Ovary (tissue), 7 donors: ENCODE measurements at regions not wholly inside any gene's neighbourhood (a gene's known extent, or its start where the extent isn't known, plus 50 kb on each side); places are given as distances from the start of the nearest gene placed in this dataset.

ENCODE experiments used
- DNase-seq, 5 donors: peaks; one replicate each; pipeline ENCODE4 v3.0.0-alpha.2; 2019 to 2020
- H3K27ac ChIP-seq, 2 donors: fragments of 200-600 bp; one replicate each; pipeline versions ENCODE4 v1.5.1 to v1.8.0; 2019 to 2022
- H3K27me3 ChIP-seq: fragments of 200-600 bp; one replicate; pipeline ENCODE4 v1.8.0; 2022
- H3K36me3 ChIP-seq: fragments of 200-600 bp; sonication (generic); one replicate; pipeline ENCODE4 v1.5.1; 2019
- H3K4me1 ChIP-seq: one replicate; pipeline ENCODE4 v1.8.1; 2013; ENCODE audit warnings: mild to moderate bottlenecking, moderate library complexity; ENCODE audit not compliant: insufficient read depth
- H3K4me3 ChIP-seq: fragments of 200-600 bp; sonication (generic); one replicate; pipeline ENCODE4 v1.5.1; 2017
- H3K9me3 ChIP-seq, 2 donors: fragments of 200-600 bp in 1 of 2; sonication (generic) in 1 of 2; one replicate each; pipeline versions ENCODE4 v1.5.1 to v1.8.1; 2013 to 2019; ENCODE audit warnings: mild to moderate bottlenecking in 1 of 2, moderate library complexity in 1 of 2
- CTCF ChIP-seq, 3 donors: fragments of 450-650 bp in 2 of 3; fragments of 200-600 bp in 1 of 3; IDR thresholded peaks; one replicate each; pipeline versions ENCODE4 v1.5.1 to v1.8.0; 2016 to 2022; ENCODE audit warnings: antibody characterized with exemption in 3 of 3, mild to moderate bottlenecking in 1 of 3
- EP300 ChIP-seq: sonication (generic); formaldehyde crosslinking; IDR thresholded peaks from one replicate; pipeline ENCODE4 v1.6.1; 2017; ENCODE audit warnings: antibody characterized with exemption
- POLR2A ChIP-seq: fragments of 450-650 bp; IDR thresholded peaks from one replicate; pipeline ENCODE4 v1.6.1; 2017; ENCODE audit warnings: antibody characterized with exemption, mild to moderate bottlenecking, moderate library complexity
- WGBS, 3 donors: extraction: QIAGEN DNeasy Blood & Tissue Kit in 1 of 3; methylation state at CpG; one replicate each; pipeline versions ENCODE4 v1.1.5 to v1.1.7; 2013 to 2017; 5-methylcytosine and 5-hydroxymethylcytosine counted together
- intact Hi-C, 4 donors: fragments of 100-400 bp; cut with DNase I; formaldehyde crosslinking; loops; one replicate each; pipeline versions ENCODE4 v1.11.0 to v1.15.1; 2022 to 2023
- donor health status: DM: no; HTN: no; CAD: no; lungs with moderate emphysema.
- donor health status: DM: no; HTN: no; CAD: no.
- donor health status: Bipolar disorder and iron deficiency.
- donor health status: DM: no; HTN: no; CAD: no.
- donor health status: DM: yes; HTN: yes; CAD: no.

- intact Hi-C loops = no loop called here
- no peaks in the 10 kb centered on the region for H3K36me3 ChIP-seq
- H3K4me1 ChIP-seq = no peaks in the 10 kb centered on the region
- 68 to 77% (median 77%) methylated on average over 1 of the region's 1 CpG for WGBS, 3 donors
- DNase-seq = no peak
- no peak overlapping the region for H3K4me3 ChIP-seq
- TF ChIP-seq POLR2A (no peak), EP300 (no peak), CTCF (IDR thresholded peaks at IDR 0.05) (no peak)
- no peaks in the 10 kb centered on the region for H3K27me3 ChIP-seq
- no peaks in the 10 kb centered on the region for H3K9me3 ChIP-seq
- H3K27ac ChIP-seq = no peak overlapping the region
Measured at GRCh38 chr4:177947607-177948006, 505.4 kb upstream of the AGA start.

- no peak for TF ChIP-seq EP300
- no peak for TF ChIP-seq POLR2A
- no peak for TF ChIP-seq CTCF (IDR thresholded peaks at IDR 0.05)
- no peak overlapping the region for H3K4me3 ChIP-seq
- H3K27me3 ChIP-seq = no peaks in the 10 kb centered on the region
- H3K27ac ChIP-seq = no peak overlapping the region
- DNase-seq = no peak
- intact Hi-C loops = no loop called here
- 42 to 57% (median 44%) methylated on average over 4 of the region's 4 CpGs for WGBS, 3 donors
- H3K9me3 ChIP-seq = no peaks in the 10 kb centered on the region
- no peaks in the 10 kb centered on the region for H3K4me1 ChIP-seq
- no peaks in the 10 kb centered on the region for H3K36me3 ChIP-seq
Measured at GRCh38 chr4:177948853-177949252, 506.6 kb upstream of the AGA start.

- Histone ChIP-seq H3K4me1 (no peaks in the 10 kb centered on the region), H3K9me3 (no peaks in the 10 kb centered on the region), H3K36me3 (no peaks in the 10 kb centered on the region), H3K27ac (no peak overlapping the region), H3K4me3 (no peak overlapping the region), H3K27me3 (no peaks in the 10 kb centered on the region)
- 90% methylated on average over 2 of the region's 2 CpGs for WGBS, 3 donors
- DNase-seq = no peak
- TF ChIP-seq EP300 = no peak
- TF ChIP-seq POLR2A = no peak
- TF ChIP-seq CTCF (IDR thresholded peaks at IDR 0.05) = no peak
- intact Hi-C loops = no loop called here
Measured at GRCh38 chr4:177951026-177951425, 508.8 kb upstream of the AGA start.

- WGBS, 3 donors = 91 to 93% (median 92%) methylated on average over 2 of the region's 2 CpGs
- H3K27me3 ChIP-seq = no peaks in the 10 kb centered on the region
- no peak overlapping the region for H3K4me3 ChIP-seq
- TF ChIP-seq CTCF (IDR thresholded peaks at IDR 0.05) (no peak), EP300 (no peak), POLR2A (no peak)
- H3K4me1 ChIP-seq = no peaks in the 10 kb centered on the region
- H3K27ac ChIP-seq = no peak overlapping the region
- H3K9me3 ChIP-seq = no peaks in the 10 kb centered on the region
- no peak for DNase-seq
- intact Hi-C loops = no loop called here
- H3K36me3 ChIP-seq = no peaks in the 10 kb centered on the region
Measured at GRCh38 chr4:177952723-177953122, 510.5 kb upstream of the AGA start.
